ENCODE measurements at regions not wholly inside any gene's neighbourhood (a gene's known extent, or its start where the extent isn't known, plus 50 kb on each side); places are given as distances from the start of the nearest gene placed in this dataset.
A peak's percentile ranks its signal among the peaks of the same experiment; 100 is the strongest.

- H3K9me3 ChIP-seq (replicated peaks), result 0 out of 2 replicates have a peak, but pooled peaks cover 3% of the 10 kb centered on the region
- H3K27me3 ChIP-seq (replicated peaks), result no peaks in the 10 kb centered on the region
- no peaks in the 10 kb centered on the region for H3K36me3 ChIP-seq
- H3K4me1 ChIP-seq (replicated peaks), result peaks cover 44% of the 10 kb centered on the region
- H3K4me3 ChIP-seq, result no peak overlapping the region
- peak in 1 of 2 experiments; percentile 46 for DNase-seq (ENCODE audit: low read depth in 1 of 2, low spot score in 2 of 2)
- peak overlapping the region; percentile 34; the same call in 1 of the 2 replicates for H3K27ac ChIP-seq
These were observed 59.4 kb upstream of the BASP1 start for GRCh38 chr5:17157916-17158529.

- Histone ChIP-seq H3K36me3 (no peaks in the 10 kb centered on the region), H3K27ac (no peak overlapping the region), H3K4me1 (replicated peaks) (peaks cover 22% of the 10 kb centered on the region), H3K27me3 (replicated peaks) (no peaks in the 10 kb centered on the region), H3K9me3 (replicated peaks) (0 out of 2 replicates have a peak, but pooled peaks cover under 1% of the 10 kb centered on the region), H3K4me3 (no peak overlapping the region)
- DNase-seq (ENCODE audit: low read depth in 1 of 2, low spot score in 2 of 2), result no peak
These were observed 56.7 kb upstream of the BASP1 start for GRCh38 chr5:17160756-17161040.

DNA sequence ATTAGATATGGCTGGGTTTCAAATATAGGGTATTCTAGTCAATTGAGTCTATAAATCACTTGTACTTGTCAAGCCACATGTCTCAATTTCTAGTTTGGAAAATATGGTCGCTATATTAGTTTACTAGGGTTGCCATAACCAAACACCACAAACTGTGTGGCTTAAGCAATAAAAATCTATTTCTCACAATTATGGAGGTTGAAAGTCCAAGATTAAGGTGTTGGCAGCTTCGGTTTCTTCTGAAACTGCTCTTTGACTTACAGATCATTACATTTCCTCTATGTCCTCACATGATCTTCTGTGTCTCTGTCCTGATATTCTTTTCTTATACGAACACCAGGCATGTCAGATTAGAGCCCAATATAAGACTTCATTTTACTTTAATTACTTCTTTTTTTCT is 55.8 kb upstream of the BASP1 start:
- Histone ChIP-seq H3K27ac (no peak overlapping the region), H3K27me3 (replicated peaks) (no peaks in the 10 kb centered on the region), H3K4me3 (no peak overlapping the region), H3K36me3 (no peaks in the 10 kb centered on the region), H3K4me1 (replicated peaks) (peaks cover 17% of the 10 kb centered on the region), H3K9me3 (replicated peaks) (no peaks in the 10 kb centered on the region)
- no peak for DNase-seq (ENCODE audit: low read depth in 1 of 2, low spot score in 2 of 2)

DNA sequence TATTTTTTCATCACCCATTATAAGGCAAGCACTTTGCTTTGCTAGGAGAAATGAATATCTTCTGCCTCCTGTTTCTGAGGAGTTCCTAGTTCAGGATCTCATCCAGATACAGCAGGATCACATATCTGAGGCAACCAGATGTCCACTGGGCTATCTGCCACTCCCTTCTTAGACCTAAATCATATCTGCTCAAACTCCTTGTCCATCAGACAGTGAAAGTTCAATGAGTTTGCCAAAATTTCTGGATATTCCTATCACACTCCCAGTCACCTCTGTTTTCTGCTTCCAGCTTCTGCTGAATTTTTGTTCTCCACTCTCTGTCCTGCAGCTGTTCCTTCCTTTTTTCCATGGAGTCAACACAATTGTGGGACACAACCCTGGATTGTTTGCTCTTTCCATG is 54.2 kb upstream of the BASP1 start:
- Histone ChIP-seq H3K4me1 (replicated peaks) (peaks cover 1% of the 10 kb centered on the region), H3K27ac (no peak overlapping the region), H3K36me3 (no peaks in the 10 kb centered on the region), H3K9me3 (replicated peaks) (no peaks in the 10 kb centered on the region), H3K27me3 (replicated peaks) (no peaks in the 10 kb centered on the region), H3K4me3 (no peak overlapping the region)
- no peak for DNase-seq (ENCODE audit: low read depth in 1 of 2, low spot score in 2 of 2)

GRCh38 chr5:17167171-17167891 is 50.1 kb upstream of the BASP1 start:
- no peak for DNase-seq (ENCODE audit: low read depth in 1 of 2, low spot score in 2 of 2)
- H3K27ac ChIP-seq, result no peak overlapping the region
- H3K9me3 ChIP-seq (replicated peaks), result no peaks in the 10 kb centered on the region
- H3K4me1 ChIP-seq (replicated peaks), result peaks cover 23% of the 10 kb centered on the region
- no peaks in the 10 kb centered on the region for H3K27me3 ChIP-seq (replicated peaks)
- H3K36me3 ChIP-seq, result no peaks in the 10 kb centered on the region
- no peak overlapping the region for H3K4me3 ChIP-seq

Data from SJSA1 (cell line).